Osteocyte (in vitro differentiated cells): ENCODE measurements at regions not wholly inside any gene's neighbourhood (a gene's known extent, or its start where the extent isn't known, plus 50 kb on each side); places are given as distances from the start of the nearest gene placed in this dataset.

Source experiments
- DNase-seq: peaks from one replicate; pipeline ENCODE4 v3.0.0; 2021; ENCODE audit warnings: mixed read lengths; ENCODE audit not compliant: unreplicated experiment; ENCODE audit errors: extremely low spot score
- H3K27ac Mint-ChIP-seq: one replicate; pipeline ENCODE4 v1.8.0; 2021; ENCODE audit warnings: mild to moderate bottlenecking, mixed read lengths; ENCODE audit not compliant: unreplicated experiment
- H3K27me3 Mint-ChIP-seq: one replicate; pipeline ENCODE4 v1.8.0; 2021; ENCODE audit warnings: mixed read lengths; ENCODE audit not compliant: unreplicated experiment
- H3K36me3 Mint-ChIP-seq: one replicate; pipeline ENCODE4 v1.8.0; 2021; ENCODE audit warnings: mixed read lengths; ENCODE audit not compliant: unreplicated experiment
- H3K4me1 Mint-ChIP-seq: one replicate; pipeline ENCODE4 v1.8.0; 2021; ENCODE audit warnings: mixed read lengths; ENCODE audit not compliant: unreplicated experiment
- H3K4me3 Mint-ChIP-seq: one replicate; pipeline ENCODE4 v1.8.0; 2021; ENCODE audit warnings: mild to moderate bottlenecking, moderate library complexity, mixed read lengths; ENCODE audit not compliant: unreplicated experiment
- H3K9me3 Mint-ChIP-seq: one replicate; pipeline ENCODE4 v1.8.0; 2021; ENCODE audit warnings: mixed read lengths; ENCODE audit not compliant: unreplicated experiment
- TF ChIP-seq, protein P1 (sequence below): fragments of 200-600 bp; sonication (generic); IDR thresholded peaks from 2 replicates; pipeline ENCODE4 v1.5.0; 2021; ENCODE audit warnings: antibody characterized with exemption, mild to moderate bottlenecking, moderate library complexity

DNA sequence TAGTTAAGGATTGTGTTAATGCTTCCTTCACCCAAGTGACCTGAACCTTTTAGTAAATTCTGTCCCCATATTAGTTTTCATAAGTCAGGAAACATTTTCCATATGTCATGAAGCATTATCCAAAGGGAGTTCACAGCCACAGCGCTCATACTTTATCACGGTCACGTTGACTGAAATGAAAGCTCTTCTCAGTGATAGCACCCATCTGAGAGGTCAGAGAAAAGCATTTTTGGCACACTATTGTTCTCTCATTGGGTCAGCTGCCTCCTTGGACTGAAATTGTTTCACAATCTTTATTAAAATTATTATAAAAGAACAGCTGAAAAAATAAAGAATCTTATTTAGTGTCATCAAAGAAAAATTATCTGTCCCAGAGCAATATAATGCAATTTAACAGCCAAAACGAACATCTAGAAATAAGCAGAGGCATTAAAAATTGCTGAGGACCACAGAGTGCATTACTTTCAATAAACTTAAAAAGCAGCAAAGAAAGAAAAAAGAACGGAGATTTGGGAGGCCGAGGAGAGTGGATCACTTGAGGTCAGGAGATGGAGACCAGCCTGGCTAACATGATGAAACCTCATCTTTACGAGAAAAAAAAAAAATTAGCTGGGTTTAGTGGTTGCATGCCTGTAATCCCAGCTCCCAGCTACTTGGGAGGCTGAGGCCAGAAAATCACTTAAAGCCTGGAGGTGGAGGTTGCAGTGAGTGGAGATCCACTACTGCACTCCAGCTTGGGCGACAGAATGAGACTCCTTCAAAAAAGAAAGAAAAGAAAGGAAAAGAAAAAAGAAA lies 680.8 kb upstream of the FAM241A start:
- Mint-ChIP-seq H3K27ac (no peak overlapping the region), H3K27me3 (peaks cover 4% of the 10 kb centered on the region), H3K4me3 (no peak overlapping the region), H3K36me3 (no peaks in the 10 kb centered on the region), H3K4me1 (no peaks in the 10 kb centered on the region), H3K9me3 (no peaks in the 10 kb centered on the region)
- no peak for DNase-seq
- TF ChIP-seq, protein P1, sequence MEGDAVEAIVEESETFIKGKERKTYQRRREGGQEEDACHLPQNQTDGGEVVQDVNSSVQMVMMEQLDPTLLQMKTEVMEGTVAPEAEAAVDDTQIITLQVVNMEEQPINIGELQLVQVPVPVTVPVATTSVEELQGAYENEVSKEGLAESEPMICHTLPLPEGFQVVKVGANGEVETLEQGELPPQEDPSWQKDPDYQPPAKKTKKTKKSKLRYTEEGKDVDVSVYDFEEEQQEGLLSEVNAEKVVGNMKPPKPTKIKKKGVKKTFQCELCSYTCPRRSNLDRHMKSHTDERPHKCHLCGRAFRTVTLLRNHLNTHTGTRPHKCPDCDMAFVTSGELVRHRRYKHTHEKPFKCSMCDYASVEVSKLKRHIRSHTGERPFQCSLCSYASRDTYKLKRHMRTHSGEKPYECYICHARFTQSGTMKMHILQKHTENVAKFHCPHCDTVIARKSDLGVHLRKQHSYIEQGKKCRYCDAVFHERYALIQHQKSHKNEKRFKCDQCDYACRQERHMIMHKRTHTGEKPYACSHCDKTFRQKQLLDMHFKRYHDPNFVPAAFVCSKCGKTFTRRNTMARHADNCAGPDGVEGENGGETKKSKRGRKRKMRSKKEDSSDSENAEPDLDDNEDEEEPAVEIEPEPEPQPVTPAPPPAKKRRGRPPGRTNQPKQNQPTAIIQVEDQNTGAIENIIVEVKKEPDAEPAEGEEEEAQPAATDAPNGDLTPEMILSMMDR, result no peak

DNA sequence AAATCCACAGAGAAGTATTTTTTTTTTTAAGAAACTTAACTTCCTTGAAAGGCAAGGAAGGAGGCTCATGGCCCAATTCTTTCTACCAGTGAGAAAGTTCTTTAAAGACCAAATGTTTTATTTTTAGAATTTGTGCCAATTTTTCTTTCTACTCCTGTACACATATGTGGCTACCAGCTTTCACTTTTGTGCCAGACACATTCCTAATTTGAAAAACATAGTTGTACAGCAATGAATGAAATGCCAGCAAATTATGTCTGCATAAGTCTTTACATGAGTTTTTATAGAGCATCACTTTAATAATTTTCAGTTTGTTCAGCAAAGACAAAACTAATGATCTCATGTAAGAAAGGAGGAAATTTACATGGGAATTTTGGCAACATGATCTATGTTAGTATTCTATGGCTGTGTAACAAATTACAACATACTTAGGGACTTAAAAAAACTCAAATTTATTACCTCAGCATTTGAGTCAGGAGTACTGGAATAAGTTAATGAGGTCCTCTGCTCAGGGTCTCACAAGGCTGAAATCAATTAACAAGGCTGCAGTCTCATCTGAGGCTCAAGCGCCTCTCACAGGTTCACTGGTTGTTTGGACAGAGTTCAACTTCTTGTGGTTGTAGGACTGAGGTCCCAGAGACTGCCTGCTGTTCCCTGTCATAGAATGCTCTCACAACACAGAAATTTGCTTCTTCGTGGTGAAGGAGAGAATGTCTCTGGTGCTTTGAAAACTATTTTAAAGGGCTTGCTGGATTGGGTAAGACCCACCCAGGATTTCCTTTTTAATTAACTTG lies 678.2 kb upstream of the FAM241A start:
- no peaks in the 10 kb centered on the region for H3K4me1 Mint-ChIP-seq
- H3K36me3 Mint-ChIP-seq, result no peaks in the 10 kb centered on the region
- no peaks in the 10 kb centered on the region for H3K9me3 Mint-ChIP-seq
- DNase-seq, result no peak
- no peak overlapping the region for H3K4me3 Mint-ChIP-seq
- TF ChIP-seq, protein P1, result no peak
- no peak overlapping the region for H3K27ac Mint-ChIP-seq
- peaks cover 4% of the 10 kb centered on the region for H3K27me3 Mint-ChIP-seq

DNA sequence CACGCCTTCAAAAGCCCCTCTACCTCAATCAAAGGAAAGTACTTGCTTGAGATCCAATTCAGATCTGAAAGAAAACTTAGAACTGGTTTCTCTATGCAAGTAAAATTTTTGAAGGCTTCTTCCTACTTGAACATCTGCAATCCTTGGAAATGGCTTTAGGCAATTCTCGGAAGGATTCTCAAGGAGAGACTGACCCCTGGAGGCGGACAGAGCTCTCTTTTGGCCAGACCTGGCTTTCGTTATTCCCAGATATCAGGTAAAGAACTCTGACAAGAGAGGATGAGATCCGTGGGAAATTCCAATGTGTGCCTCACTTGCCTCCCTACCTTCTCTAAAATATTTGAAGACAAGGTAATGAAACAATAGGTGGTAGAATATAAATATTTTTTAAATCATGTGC lies 670.3 kb upstream of the FAM241A start:
- H3K4me3 Mint-ChIP-seq, result no peak overlapping the region

DNA sequence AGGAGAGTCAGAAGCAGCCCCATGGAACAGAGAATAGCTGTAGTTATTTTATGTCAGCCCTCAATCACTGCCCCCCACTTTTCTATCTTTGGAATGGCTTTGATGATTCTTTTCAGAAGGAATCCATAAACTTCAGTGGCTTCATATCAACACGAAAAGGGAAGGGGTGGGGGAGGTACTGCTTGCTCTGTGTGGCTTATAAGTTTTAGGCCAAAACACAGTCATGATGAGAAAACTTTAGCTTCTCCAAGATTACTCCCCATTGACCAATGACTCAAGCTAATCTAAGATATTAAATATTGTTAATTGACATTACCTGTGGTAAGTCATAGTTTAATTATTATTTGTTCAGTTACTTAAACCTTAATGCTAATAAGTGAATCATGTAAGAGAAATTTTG lies 669.6 kb upstream of the FAM241A start:
- peaks cover 19% of the 10 kb centered on the region for H3K27me3 Mint-ChIP-seq

More for the DNA sequence above, 670.3 kb upstream of the FAM241A start:
- no peaks in the 10 kb centered on the region for H3K36me3 Mint-ChIP-seq
- H3K4me1 Mint-ChIP-seq, result no peaks in the 10 kb centered on the region
- DNase-seq, result no peak
- peaks cover 19% of the 10 kb centered on the region for H3K27me3 Mint-ChIP-seq
- H3K9me3 Mint-ChIP-seq, result no peaks in the 10 kb centered on the region
- no peak overlapping the region for H3K27ac Mint-ChIP-seq
- TF ChIP-seq, protein P1, result peak; percentile 59

More for the DNA sequence above, 669.6 kb upstream of the FAM241A start:
- Mint-ChIP-seq H3K4me3 (no peak overlapping the region), H3K36me3 (no peaks in the 10 kb centered on the region), H3K4me1 (no peaks in the 10 kb centered on the region), H3K27ac (no peak overlapping the region), H3K9me3 (no peaks in the 10 kb centered on the region)
- no peak for DNase-seq
- TF ChIP-seq, protein P1, result no peak
